C1 segment of cervical spinal cord (tissue), 14 donors: ENCODE measurements at regions not wholly inside any gene's neighbourhood (a gene's known extent, or its start where the extent isn't known, plus 50 kb on each side); places are given as distances from the start of the nearest gene placed in this dataset.
A peak's percentile ranks its signal among the peaks of the same experiment; 100 is the strongest.

Experiments used
- DNase-seq, 14 donors: peaks; one replicate each; lab custom pipeline; 2025; lab: John Stamatoyannopoulos, UW

DNA sequence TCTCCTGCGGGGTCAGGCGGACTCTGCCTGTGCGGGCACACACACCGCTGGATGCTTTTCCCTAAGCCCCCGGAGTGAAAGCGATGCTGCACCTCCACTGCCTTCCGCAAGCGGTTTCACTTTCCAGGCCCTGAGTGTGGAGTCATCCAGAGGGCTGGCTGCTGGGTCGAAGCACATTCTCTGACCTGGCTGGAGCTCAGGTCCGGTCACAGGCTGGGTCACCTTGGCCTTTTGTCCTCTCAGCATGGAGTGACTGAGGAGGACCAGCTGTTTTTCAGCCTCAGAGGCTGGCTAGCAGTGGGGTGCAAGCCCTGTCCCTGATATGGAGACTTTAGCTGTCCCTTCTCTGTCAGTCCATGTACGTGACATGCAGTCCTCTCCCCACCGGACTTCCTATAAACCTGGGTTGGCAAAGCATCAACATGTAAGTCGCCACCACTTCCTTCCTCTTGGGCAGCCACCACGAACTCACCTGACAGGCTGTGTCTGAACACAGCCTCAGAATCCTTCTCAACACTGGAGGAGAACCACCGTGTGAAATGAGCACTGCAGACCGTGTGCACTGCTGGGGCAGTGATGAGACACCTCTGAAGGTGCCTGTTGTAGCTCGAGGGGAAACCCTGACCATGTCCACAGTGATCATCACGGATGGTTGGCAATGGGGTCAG, 51.3 kb downstream of the GADD45G start:
- DNase-seq, result no peak

DNA sequence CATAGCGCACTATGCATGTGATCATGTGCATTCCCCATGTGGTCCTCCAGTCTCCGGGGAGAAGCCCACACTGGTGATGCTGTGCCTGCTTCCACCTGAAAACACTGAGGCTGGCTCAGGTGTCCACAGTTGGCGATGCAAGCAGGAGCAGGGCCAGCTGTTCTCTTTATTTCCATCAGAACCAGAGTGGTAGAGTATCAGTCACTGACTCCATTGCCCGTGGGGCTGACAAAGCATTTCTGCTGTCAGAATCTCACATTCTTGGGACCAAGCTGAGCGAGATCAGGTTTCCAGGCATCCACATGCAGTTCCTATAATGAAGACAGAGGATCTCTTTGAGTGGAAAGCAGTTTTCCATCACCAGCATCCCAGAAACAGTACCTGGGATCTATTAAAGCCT, 52.5 kb downstream of the GADD45G start:
- no peak for DNase-seq

DNA sequence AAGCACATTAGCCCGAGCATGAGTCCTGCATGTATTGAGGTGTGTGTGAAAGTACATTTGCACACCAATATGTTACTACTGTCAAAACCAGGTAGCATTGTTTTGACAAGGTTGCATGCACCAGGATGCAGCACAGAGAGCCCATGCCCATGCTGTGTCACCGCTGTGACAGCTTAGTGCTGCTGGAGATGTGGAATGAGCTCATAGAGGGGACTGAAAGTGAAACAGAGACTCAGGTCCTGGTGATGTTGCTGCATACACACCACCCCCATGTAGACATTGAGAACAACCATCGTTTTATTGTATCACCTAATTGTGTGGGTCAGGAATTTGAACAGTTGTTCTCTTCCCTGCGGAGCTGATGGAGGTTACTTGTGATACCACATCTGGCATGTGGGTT, 53.0 kb downstream of the GADD45G start:
- DNase-seq, result no peak

- DNase-seq, result peak in 4 of 14 donors; percentile 28 to 56 (median 35)
Measured at GRCh38 chr9:89658401-89658800, 53.6 kb downstream of the GADD45G start.

DNA sequence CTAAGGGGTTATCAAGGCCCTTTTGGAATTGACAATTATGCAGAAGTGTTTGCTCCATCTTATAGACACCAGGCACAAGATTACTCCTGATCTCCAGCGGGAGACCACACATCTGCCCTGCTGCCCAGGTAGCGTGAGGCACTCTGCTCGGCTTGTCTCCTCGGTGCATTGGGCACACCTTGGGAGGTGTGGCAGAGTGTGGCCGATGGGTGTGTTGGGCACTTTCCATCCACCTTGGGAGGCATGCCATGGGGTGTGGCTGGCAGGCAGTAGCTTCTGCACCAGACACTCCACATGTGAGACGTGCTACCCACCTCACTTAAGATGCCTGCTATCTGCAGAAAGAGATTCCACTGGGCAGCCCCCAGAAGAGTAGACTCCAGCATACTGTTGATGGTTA, 54.1 kb downstream of the GADD45G start:
- no peak for DNase-seq

DNA sequence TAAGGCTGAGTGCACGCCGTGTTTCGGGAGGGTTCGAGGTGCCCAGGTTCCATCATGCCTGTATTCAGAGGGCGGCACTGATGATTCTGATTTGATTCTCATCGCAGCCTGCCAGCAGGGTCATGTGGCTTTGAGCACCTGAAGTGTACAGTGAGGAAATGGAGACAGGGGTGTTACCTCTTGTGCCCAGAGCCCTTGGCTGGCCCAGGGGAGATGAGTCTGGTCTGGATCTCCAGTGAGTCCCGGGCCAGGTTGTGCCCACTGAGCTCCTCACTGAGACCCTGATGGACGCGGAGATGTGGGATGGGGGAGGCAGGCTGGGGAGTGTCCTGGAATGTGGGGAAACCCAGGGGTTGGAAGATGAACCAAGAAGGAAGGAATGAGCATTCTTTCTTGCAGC, 54.7 kb downstream of the GADD45G start:
- no peak for DNase-seq

- DNase-seq, result no peak
Measured at GRCh38 chr9:89659891-89660685, 55.3 kb downstream of the GADD45G start.

GRCh38 chr9:89661391-89661949, 56.7 kb downstream of the GADD45G start:
- DNase-seq, result peak in 8 of 14 donors; percentile 47 to 90 (median 64)

DNA sequence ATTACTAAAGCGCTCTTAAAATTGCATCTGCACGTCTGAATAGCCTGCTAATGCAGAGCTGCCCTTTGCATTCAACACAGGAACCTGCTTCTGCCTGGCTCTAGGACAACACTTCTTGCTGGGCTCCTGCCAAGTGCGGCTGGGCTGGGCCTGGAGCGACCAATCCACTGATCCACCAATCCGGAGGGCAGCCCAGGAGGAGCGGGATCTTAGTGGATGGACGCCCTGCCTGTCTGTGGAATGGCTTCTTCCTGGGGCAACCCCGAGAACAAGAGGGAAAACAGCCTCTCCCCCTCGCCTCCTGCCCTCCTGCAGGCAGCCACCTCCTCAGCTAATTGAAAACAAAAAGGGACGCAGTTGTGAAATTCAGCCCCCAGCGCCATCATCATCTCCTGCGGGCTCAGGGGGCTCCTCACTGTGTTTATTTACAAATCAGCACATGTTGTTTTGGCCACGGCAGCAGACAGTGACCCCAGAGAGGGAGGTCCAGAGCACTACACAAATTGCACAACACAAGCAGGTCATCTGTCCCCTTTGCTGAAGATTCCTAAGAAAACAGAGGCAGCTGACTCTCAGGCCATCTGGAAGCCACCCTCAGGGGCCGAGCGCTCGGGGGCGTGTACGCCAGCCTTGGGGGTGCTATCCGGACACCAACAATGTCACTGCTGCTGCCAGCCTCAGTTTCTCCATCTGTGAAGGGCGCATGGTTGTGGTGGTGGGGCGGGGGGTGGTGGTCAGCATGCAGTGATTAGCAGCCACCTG, 57.3 kb downstream of the GADD45G start:
- peak; percentile 64 to 99 (median 96) for DNase-seq

DNA sequence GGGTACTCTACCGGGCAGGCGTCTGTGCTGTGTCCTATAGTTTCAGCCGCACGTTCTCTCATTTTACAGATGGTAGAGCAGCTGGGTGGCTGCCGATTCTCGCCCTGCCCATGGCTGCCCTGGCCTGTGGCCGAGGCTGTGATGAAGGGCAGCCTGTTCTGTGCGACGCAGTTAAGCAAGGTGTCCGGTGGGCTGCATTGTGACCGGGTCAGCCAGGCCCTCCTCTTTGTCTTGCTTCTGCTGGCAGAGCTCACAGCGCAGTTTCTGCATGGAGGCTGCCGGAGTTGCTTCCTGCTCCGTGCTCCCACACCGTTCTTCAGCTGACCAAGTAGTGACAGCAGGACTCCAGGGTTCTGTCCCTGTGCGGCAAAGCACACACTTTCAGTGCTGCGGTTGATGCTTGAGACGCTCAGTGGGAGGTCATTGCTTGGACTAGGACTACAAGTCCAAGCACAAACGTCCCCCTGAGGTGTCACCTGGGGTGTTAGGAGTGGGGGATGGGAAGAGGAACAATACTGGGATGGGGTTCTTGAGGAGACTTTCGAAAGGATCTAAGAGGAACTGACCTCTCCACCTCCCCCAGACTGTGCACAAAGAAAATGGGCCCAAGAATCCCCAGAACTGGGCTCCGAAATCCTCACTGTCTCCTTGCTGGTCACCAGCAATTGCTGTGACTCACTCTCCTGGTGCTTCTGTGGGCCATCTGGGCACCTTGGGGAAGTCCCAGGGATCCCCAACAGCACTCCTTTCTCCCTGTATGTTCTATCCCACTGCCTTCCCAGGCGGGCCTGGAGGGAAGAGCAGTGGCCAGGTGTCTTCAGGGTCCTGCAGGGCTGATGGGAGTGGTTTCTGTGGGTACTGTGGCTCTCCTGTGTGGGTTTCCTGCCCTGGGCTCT, 58.2 kb downstream of the GADD45G start:
- peak in 6 of 14 donors; percentile 27 to 62 (median 44) for DNase-seq

DNA sequence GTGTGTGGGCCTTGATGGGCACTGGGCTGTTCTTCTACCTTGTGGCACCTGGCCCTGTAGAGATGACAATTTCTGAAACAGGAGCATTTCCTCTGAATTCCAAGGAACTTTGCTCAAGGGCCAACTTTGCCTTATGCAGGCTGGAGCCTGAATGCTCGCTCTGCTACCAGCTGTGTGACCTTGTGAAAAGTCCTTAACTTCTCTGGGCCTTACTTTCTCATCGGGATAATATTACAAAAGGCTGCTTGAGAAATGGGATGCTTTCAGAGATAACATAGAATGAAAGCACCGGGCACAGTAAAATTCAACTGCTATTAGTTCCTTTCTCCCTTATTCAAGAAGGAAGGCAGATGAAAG, 58.8 kb downstream of the GADD45G start:
- DNase-seq, result no peak

DNA sequence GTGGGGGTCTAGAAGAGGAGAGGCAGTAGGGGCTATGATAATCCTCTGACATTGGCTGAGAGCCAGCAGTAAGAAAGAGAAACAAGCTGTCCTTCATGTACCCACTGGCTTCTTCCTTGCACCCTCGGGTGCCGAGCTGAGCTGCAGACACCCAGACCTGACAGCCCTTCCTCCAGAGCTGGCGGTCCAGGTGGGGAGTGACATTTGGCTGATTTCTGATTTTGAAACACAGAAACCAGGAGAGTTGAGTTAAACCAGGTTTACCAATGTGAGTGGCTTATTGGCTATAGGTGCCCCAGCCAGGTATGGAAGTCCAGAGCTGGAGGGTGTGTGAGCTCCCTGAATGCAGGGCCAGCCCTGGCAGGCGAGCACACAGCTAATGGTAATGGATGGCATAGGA, 59.2 kb downstream of the GADD45G start:
- DNase-seq, result no peak

- no peak for DNase-seq
Measured at GRCh38 chr9:89664896-89665329, 60.1 kb downstream of the GADD45G start.

- no peak for DNase-seq
Measured at GRCh38 chr9:89666364-89666763, 61.6 kb downstream of the GADD45G start.

DNA sequence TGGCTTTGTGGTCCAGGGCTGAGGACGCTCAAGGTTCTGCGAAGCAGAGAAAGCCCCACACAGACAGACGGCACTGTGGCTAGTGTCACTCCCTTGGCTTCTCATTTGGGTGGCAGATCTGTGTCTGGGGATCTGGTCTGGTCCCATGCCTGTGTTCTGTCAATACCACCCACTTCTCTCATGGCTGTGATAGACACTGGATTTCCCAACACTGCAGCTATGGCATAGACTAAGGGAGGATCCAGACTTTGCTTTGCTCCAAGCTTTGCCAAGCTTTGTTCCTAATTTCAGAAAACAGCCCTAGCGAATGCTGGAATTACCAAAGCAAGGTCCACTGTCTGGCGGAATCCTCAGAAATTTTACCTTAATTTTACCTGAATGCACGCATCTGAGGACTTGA, 62.1 kb downstream of the GADD45G start:
- no peak for DNase-seq

GRCh38 chr9:89667726-89668125, 62.9 kb downstream of the GADD45G start:
- no peak for DNase-seq

- no peak for DNase-seq
Measured at GRCh38 chr9:89668216-89668865, 63.5 kb downstream of the GADD45G start.

GRCh38 chr9:89668866-89669246, 64.0 kb downstream of the GADD45G start:
- no peak for DNase-seq

- no peak for DNase-seq
Measured at GRCh38 chr9:89669361-89669842, 64.6 kb downstream of the GADD45G start.

DNA sequence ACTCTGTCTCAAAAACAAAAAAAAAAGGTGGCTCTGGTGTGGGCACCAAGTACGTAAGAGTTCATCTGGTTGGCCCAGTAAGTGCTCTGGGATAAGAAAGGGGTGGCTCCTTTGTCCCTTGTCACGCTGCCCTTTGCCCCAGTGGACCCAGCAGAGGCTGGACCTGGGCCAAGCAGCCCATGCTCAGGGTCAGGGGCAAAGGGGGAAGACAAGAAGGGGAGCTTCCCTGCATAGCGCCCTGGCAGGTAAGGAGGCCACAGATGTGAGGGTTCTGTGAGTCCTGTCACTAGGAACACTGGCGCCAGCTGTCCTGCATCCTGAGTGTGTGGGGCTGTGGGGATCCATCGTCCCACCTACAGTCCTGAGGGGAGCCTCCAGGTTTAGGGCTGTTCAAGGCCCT, 65.3 kb downstream of the GADD45G start:
- DNase-seq, result no peak
